ENCODE measurements at regions not wholly inside any gene's neighbourhood (a gene's known extent, or its start where the extent isn't known, plus 50 kb on each side); places are given as distances from the start of the nearest gene placed in this dataset.

DNA sequence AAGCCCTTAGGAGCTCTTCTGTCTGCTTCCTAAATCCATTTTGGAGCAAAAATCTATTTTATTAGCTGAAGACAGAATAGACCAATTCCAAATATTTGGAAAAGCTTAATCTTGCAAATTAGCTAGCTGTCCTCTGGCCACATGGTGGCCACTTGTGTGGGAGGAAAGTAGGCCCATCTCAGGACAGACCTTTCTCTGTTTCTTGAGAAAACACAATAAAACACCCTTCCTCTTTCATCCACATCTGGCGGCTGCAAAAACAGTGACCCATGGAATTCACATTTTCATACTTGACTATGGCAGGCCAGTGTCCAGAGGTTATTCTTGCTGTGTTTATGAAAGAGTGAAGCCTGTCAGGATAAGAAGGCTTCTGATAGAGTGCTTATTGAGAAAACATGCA is 275.6 kb downstream of the PLPP3 start:
- TF ChIP-seq POLR2AphosphoS5 (IDR thresholded peaks at IDR 0.05; ENCODE audit: low read length) (no peak), ZNF274 (IDR thresholded peaks at IDR 0.05; ENCODE audit: insufficient read depth, insufficient read length) (no peak), ZBTB11 (CRISPR knock-in tag; IDR thresholded peaks at IDR 0.05) (no peak), ZNF217 (IDR thresholded peaks at IDR 0.05) (no peak), CTCF (IDR thresholded peaks at IDR 0.05 in 2 of 3, conservative IDR thresholded peaks at IDR 0.05 in 1 of 3; ENCODE audit: control insufficient read depth in 2 of 3, extremely low read depth in 1 of 3, insufficient read depth in 1 of 3, low read depth in 3 of 3, low read length in 3 of 3) (no peak), REST (IDR thresholded peaks at IDR 0.05; ENCODE audit: low read depth, low read length) (no peak)
